Smooth muscle cell (in vitro differentiated cells): ENCODE measurements at regions not wholly inside any gene's neighbourhood (a gene's known extent, or its start where the extent isn't known, plus 50 kb on each side); places are given as distances from the start of the nearest gene placed in this dataset.

Experiments
- DNase-seq: peaks from one replicate; lab custom pipeline; 2025; ENCODE audit not compliant: unreplicated experiment; lab: John Stamatoyannopoulos, UW
- H2AFZ ChIP-seq: fragments of 200-600 bp; sonication (generic); 2 replicates; pipeline ENCODE4 v1.6.0; 2016; ENCODE audit warnings: antibody characterized with exemption, low read depth, mild to moderate bottlenecking
- H3F3A ChIP-seq: fragments of 200-600 bp; sonication (generic); 2 replicates; pipeline ENCODE4 v1.6.0; 2017; ENCODE audit warnings: antibody characterized with exemption, low read depth
- H3K27ac ChIP-seq: fragments of 200-600 bp; sonication (generic); 2 replicates; pipeline ENCODE4 v1.5.1; 2016; ENCODE audit warnings: low read depth, mild to moderate bottlenecking
- H3K27me3 ChIP-seq: fragments of 200-600 bp; sonication (generic); 2 replicates; pipeline ENCODE4 v1.6.1; 2016; ENCODE audit warnings: low read depth, mild to moderate bottlenecking
- H3K36me3 ChIP-seq: fragments of 200-600 bp; sonication (generic); 2 replicates; pipeline ENCODE4 v1.5.1; 2016; ENCODE audit warnings: low read depth
- H3K4me1 ChIP-seq: fragments of 200-600 bp; sonication (generic); 2 replicates; pipeline ENCODE4 v1.5.1; 2016; ENCODE audit warnings: low read depth
- H3K4me2 ChIP-seq: fragments of 200-600 bp; sonication (generic); 2 replicates; pipeline ENCODE4 v1.6.0; 2016; ENCODE audit warnings: mild to moderate bottlenecking
- H3K4me3 ChIP-seq: fragments of 200-600 bp; sonication (generic); 2 replicates; pipeline ENCODE4 v1.5.1; 2016; ENCODE audit warnings: mild to moderate bottlenecking
- H3K79me2 ChIP-seq: fragments of 200-600 bp; sonication (generic); 2 replicates; pipeline ENCODE4 v1.6.0; 2016; ENCODE audit warnings: low read depth, mild to moderate bottlenecking
- H3K9ac ChIP-seq: fragments of 200-600 bp; sonication (generic); 2 replicates; pipeline ENCODE4 v1.6.0; 2016; ENCODE audit warnings: low read depth
- H3K9me3 ChIP-seq: fragments of 200-600 bp; sonication (generic); replicated peaks from 2 replicates; pipeline ENCODE4 v1.5.1; 2016; ENCODE audit warnings: low read depth
- H4K20me1 ChIP-seq: fragments of 200-600 bp; sonication (generic); 2 replicates; pipeline ENCODE4 v1.6.0; 2016; ENCODE audit warnings: low read depth
- CTCF ChIP-seq: fragments of 200-600 bp; sonication (generic); IDR thresholded peaks from 2 replicates; pipeline ENCODE4 v1.5.1; 2017; ENCODE audit warnings: borderline replicate concordance, mild to moderate bottlenecking, antibody characterized with exemption; ENCODE audit not compliant: insufficient read depth, poor library complexity, severe bottlenecking
- WGBS: methylation state at CpG from one replicate; pipeline ENCODE4 v1.1.7; 2016; ENCODE audit warnings: low lambda C conversion rate; 5-methylcytosine and 5-hydroxymethylcytosine counted together

GRCh38 chr12:115322275-115322674 lies 638.3 kb upstream of the TBX3 start:
- Histone ChIP-seq H4K20me1 (no peaks in the 10 kb centered on the region), H3K9ac (no peak overlapping the region), H3K4me2 (no peak overlapping the region), H3K36me3 (no peaks in the 10 kb centered on the region), H3F3A (peaks cover 16% of the 10 kb centered on the region), H3K9me3 (no peaks in the 10 kb centered on the region), H3K27me3 (no peaks in the 10 kb centered on the region), H3K79me2 (no peaks in the 10 kb centered on the region), H3K4me3 (no peak overlapping the region), H3K4me1 (no peaks in the 10 kb centered on the region), H2AFZ (no peak overlapping the region), H3K27ac (peak overlapping the region; percentile 66)
- TF ChIP-seq CTCF = no peak
- WGBS = 15% methylated on average over 4 of the region's 4 CpGs
- no peak for DNase-seq

GRCh38 chr12:115320967-115321366 lies 637.0 kb upstream of the TBX3 start:
- WGBS = 37% methylated on average over 7 of the region's 8 CpGs
- no peaks in the 10 kb centered on the region for H4K20me1 ChIP-seq
- H3K79me2 ChIP-seq = no peaks in the 10 kb centered on the region
- no peak overlapping the region for H3K9ac ChIP-seq
- peaks cover 16% of the 10 kb centered on the region for H3F3A ChIP-seq
- DNase-seq = no peak
- peak overlapping the region; percentile 51 for H3K4me2 ChIP-seq
- no peak overlapping the region for H2AFZ ChIP-seq
- H3K4me1 ChIP-seq = no peaks in the 10 kb centered on the region
- no peak overlapping the region for H3K4me3 ChIP-seq
- H3K36me3 ChIP-seq = no peaks in the 10 kb centered on the region
- H3K27me3 ChIP-seq = no peaks in the 10 kb centered on the region
- peak overlapping the region; percentile 66 for H3K27ac ChIP-seq
- no peaks in the 10 kb centered on the region for H3K9me3 ChIP-seq
- TF ChIP-seq CTCF = no peak

- no peak overlapping the region for H3K27ac ChIP-seq
- H3K9me3 ChIP-seq = no peaks in the 10 kb centered on the region
- H3K4me1 ChIP-seq = no peaks in the 10 kb centered on the region
- 85% methylated on average over 5 of the region's 5 CpGs for WGBS
- no peak overlapping the region for H2AFZ ChIP-seq
- H3K4me3 ChIP-seq = no peak overlapping the region
- H3K27me3 ChIP-seq = no peaks in the 10 kb centered on the region
- no peaks in the 10 kb centered on the region for H3K79me2 ChIP-seq
- peaks cover 16% of the 10 kb centered on the region for H3F3A ChIP-seq
- no peak for DNase-seq
- H3K36me3 ChIP-seq = no peaks in the 10 kb centered on the region
- TF ChIP-seq CTCF = no peak
- no peaks in the 10 kb centered on the region for H4K20me1 ChIP-seq
- peak overlapping the region; percentile 12 for H3K4me2 ChIP-seq
- H3K9ac ChIP-seq = no peak overlapping the region
These were observed 636.5 kb upstream of the TBX3 start for GRCh38 chr12:115320451-115320850.

GRCh38 chr12:115319446-115320040 lies 635.6 kb upstream of the TBX3 start:
- peaks cover 16% of the 10 kb centered on the region for H3F3A ChIP-seq
- H3K79me2 ChIP-seq = no peaks in the 10 kb centered on the region
- no peaks in the 10 kb centered on the region for H3K36me3 ChIP-seq
- no peak overlapping the region for H3K27ac ChIP-seq
- no peak overlapping the region for H3K9ac ChIP-seq
- H3K4me2 ChIP-seq = no peak overlapping the region
- H3K27me3 ChIP-seq = no peaks in the 10 kb centered on the region
- H3K4me3 ChIP-seq = no peak overlapping the region
- no peak for TF ChIP-seq CTCF
- no peaks in the 10 kb centered on the region for H4K20me1 ChIP-seq
- H3K4me1 ChIP-seq = no peaks in the 10 kb centered on the region
- no peak for DNase-seq
- 57% methylated on average over 8 of the region's 8 CpGs for WGBS
- no peaks in the 10 kb centered on the region for H3K9me3 ChIP-seq
- H2AFZ ChIP-seq = no peak overlapping the region
